ENCODE measurements at regions not wholly inside any gene's neighbourhood (a gene's known extent, or its start where the extent isn't known, plus 50 kb on each side); places are given as distances from the start of the nearest gene placed in this dataset.

- TF ChIP-seq RCOR1 (conservative IDR thresholded peaks at IDR 0.05; ENCODE audit: low read depth, low read length) (no peak), SMAD5 (IDR thresholded peaks at IDR 0.05; ENCODE audit: low read depth) (no peak), KDM1A (IDR thresholded peaks at IDR 0.05; ENCODE audit: borderline replicate concordance) (no peak), ATF3 (IDR thresholded peaks at IDR 0.05; ENCODE audit: borderline replicate concordance, extremely low read depth, low read depth, low read length) (no peak), HDGF (IDR thresholded peaks at IDR 0.05) (no peak), PML (IDR thresholded peaks at IDR 0.05; ENCODE audit: low read length) (no peak), MYC (IDR thresholded peaks at IDR 0.05; ENCODE audit: insufficient read depth, insufficient read length, insufficient replicate concordance, low read length, severe bottlenecking) (no peak), NFYA (IDR thresholded peaks at IDR 0.05; ENCODE audit: borderline replicate concordance, low read depth, low read length) (no peak), NFYB (IDR thresholded peaks at IDR 0.05; ENCODE audit: insufficient read depth, low read depth, low read length) (no peak), RUNX3 (IDR thresholded peaks at IDR 0.05; ENCODE audit: low read length) (no peak), ZSCAN29 (IDR thresholded peaks at IDR 0.05) (no peak), BACH1 (IDR thresholded peaks at IDR 0.05; ENCODE audit: borderline replicate concordance) (no peak), LARP7 (IDR thresholded peaks at IDR 0.05) (no peak), RELA (IDR thresholded peaks at IDR 0.05; ENCODE audit: borderline replicate concordance, partially characterized antibody) (no peak), DPF2 (IDR thresholded peaks at IDR 0.05) (no peak), BCLAF1 (IDR thresholded peaks at IDR 0.05) (no peak), SREBF1 (IDR thresholded peaks at IDR 0.05; ENCODE audit: low read length) (no peak)
- no peaks in the 10 kb centered on the region for H3K9me3 ChIP-seq (replicated peaks; ENCODE audit: control insufficient read depth, insufficient read depth, low read length)
- intact Hi-C loops (cut with micrococcal nuclease; ENCODE audit: unreplicated experiment) (no loop called here), in situ Hi-C loops (cut with MboI) (no loop called here)
- RAD21 ChIA-PET (ENCODE audit: unreplicated experiment) = interaction anchor here (0.7 kb wide), 1 partner anchor 219 kb away, joined by 4 read pairs; no protein-coding TSS in a partner anchor
- POLR2A ChIA-PET = no interaction called here
- no peaks in the 10 kb centered on the region for H3K4me1 ChIP-seq (ENCODE audit: control insufficient read depth, insufficient read depth, low read length)
- H3K4me2 ChIP-seq (ENCODE audit: control insufficient read depth, insufficient read depth) = no peak overlapping the region
- H3K79me2 ChIP-seq (ENCODE audit: control insufficient read depth, insufficient read depth, low read length) = no peaks in the 10 kb centered on the region
- ATAC-seq (no peak), FAIRE-seq (no peak), DNase-seq (ENCODE audit: low read depth, low spot score) (no peak)
- H3K27me3 ChIP-seq (replicated peaks in 1 of 2; ENCODE audit: control insufficient read depth in 2 of 2, insufficient read depth in 2 of 2, low read length in 1 of 2) = peaks cover 7 to 10% of the 10 kb centered on the region in 2 experiments
- no peak overlapping the region for H3K9ac ChIP-seq (ENCODE audit: control insufficient read depth, insufficient read depth, low read length)
- no peaks in the 10 kb centered on the region for H3K36me3 ChIP-seq (ENCODE audit: control insufficient read depth in 2 of 2, insufficient read depth in 2 of 2, low read length in 1 of 2)
- H4K20me1 ChIP-seq (ENCODE audit: control insufficient read depth, insufficient read depth) = no peaks in the 10 kb centered on the region
- SMC1A ChIA-PET (ENCODE audit: uncharacterized antibody, unreplicated experiment) = no interaction called here
- H2AFZ ChIP-seq (ENCODE audit: control insufficient read depth, low read depth, low read length) = no peak overlapping the region
- H3K4me3 ChIP-seq = no peak overlapping the region
- WGBS (ENCODE audit: insufficient coverage, insufficient replicate concordance, low lambda C conversion rate, missing lambda C conversion rate) = 63% methylated on average over 8 of the region's 8 CpGs
- CTCF ChIA-PET = interaction anchor here (1.0 kb wide), 1 partner anchor 21 kb away, joined by 4 read pairs; no protein-coding TSS in a partner anchor
- no TSS peak for BruUV-seq (replicated peaks)
- H3K27ac ChIP-seq (ENCODE audit: control insufficient read depth, insufficient read depth) = no peak overlapping the region
Measured at GRCh38 chr13:27005976-27006518, 165.6 kb downstream of the USP12 start.

All from GM12878 (cell line).